ENCODE measurements at regions not wholly inside any gene's neighbourhood (a gene's known extent, or its start where the extent isn't known, plus 50 kb on each side); places are given as distances from the start of the nearest gene placed in this dataset.

DNA sequence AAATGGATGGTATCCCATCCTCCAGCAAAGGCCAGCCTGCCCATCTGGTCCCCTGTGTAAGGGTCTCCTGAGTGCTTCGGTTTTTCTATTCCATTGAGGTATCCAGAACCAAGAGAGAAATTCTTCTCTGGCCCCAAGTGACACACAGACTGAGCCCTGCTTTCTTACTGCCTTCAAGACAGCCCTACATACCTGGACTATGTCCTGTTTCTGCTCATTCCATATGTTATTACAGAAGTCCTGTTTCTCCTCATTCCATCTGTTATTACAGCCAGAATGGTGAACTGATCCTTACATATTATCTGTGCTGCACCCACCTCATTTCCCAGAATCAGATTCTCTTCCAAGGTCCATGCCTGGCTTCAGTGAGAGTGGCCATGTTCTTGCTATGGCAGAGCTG is 115.2 kb downstream of the DCLK3 start:
- no peak for TF ChIP-seq EZH2phosphoT487 (IDR thresholded peaks at IDR 0.05; ENCODE audit: low read length)
- TF ChIP-seq, protein P1, sequence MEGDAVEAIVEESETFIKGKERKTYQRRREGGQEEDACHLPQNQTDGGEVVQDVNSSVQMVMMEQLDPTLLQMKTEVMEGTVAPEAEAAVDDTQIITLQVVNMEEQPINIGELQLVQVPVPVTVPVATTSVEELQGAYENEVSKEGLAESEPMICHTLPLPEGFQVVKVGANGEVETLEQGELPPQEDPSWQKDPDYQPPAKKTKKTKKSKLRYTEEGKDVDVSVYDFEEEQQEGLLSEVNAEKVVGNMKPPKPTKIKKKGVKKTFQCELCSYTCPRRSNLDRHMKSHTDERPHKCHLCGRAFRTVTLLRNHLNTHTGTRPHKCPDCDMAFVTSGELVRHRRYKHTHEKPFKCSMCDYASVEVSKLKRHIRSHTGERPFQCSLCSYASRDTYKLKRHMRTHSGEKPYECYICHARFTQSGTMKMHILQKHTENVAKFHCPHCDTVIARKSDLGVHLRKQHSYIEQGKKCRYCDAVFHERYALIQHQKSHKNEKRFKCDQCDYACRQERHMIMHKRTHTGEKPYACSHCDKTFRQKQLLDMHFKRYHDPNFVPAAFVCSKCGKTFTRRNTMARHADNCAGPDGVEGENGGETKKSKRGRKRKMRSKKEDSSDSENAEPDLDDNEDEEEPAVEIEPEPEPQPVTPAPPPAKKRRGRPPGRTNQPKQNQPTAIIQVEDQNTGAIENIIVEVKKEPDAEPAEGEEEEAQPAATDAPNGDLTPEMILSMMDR (IDR thresholded peaks at IDR 0.05; ENCODE audit: low read length), result no peak

All from MM.1S (cell line).